NCI-H2171 treated with DMSO at 0.1 percent for 48 hours (cell line): ENCODE measurements at regions not wholly inside any gene's neighbourhood (a gene's known extent, or its start where the extent isn't known, plus 50 kb on each side); places are given as distances from the start of the nearest gene placed in this dataset.
"Not testable (repeated sequence)": the region's sequence is repeated elsewhere in the genome, so short reads cannot be mapped to it uniquely, and the experiment has no call there.

Experiments
- DNase-seq: peaks from one replicate; lab custom pipeline; 2025; lab: John Stamatoyannopoulos, UW

DNA sequence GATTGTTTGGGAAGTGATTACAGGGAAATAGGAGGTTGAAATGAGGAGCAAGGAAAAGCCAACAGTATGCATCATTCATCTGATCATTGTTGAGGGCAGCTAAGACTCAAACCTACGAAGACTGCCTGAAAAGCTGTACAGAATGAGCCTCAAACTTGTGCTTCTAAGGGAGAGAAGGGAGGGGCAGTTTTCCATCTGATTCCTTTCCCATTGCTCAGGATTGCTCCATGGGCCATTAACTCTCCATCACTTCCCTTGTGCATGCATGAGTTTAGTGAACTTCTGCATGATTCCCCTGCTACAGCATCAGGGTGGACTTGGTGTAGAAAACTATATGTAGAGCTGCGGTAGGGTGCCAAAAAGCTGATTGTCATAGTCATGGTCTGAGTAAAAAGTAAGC is 742.7 kb upstream of the SLC35B3 start:
- no peak for DNase-seq

DNA sequence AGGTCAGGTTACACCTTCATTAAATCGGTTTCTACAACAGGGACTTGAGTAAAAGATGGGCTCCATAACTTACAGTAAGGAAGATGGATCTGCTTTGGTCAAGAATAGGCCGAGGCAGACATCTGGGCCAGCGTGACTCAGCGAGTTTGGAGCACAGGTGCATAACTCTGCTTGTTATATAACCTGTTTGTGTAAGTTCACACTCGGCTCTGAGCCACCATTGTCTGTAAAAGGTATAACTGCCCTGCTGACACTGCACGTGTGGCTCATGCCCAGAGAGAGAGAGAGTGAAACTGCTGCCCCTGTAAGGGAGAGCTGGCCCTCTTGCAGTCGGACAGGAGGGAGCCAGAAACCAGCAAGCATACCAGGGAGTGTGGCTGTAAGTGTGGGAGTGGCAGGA is 737.9 kb upstream of the SLC35B3 start:
- no peak for DNase-seq

DNA sequence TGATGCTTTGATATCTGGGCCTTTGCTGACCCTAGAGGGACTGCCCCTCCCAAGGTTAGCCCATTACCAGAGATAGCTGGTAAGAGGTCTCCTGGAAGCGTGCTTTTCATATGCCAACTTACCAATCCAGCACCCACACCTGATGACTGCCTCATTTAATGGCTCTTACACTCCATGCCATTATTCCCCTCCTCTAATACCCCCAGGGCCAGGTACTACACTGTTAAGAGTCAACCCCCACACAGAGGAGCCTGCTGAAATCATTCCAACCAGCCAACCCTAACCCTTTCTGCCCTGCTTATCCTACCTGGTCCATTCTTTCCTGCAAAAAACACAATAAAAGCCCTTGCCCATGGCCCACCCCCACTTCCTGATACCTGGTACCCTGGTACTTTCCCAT is 736.8 kb upstream of the SLC35B3 start:
- no peak for DNase-seq

DNA sequence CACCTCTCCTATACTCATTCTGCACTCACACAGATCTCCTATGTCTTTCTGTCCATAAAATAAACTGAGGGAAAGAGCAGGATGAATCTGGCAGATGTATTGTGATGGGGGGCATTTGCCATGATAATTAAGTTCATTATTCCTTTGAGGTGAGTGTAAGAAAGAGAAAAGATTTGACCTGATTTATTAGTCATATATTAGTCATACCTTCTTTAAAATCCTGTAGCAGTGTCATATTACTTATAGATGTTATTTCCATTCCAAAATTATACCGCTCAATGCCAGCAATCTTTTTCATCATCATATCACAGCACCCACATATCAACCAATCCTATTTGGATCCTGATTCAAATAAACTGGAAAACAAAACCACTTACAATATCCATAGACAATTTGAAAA is 733.3 kb upstream of the SLC35B3 start:
- DNase-seq, result no peak

DNA sequence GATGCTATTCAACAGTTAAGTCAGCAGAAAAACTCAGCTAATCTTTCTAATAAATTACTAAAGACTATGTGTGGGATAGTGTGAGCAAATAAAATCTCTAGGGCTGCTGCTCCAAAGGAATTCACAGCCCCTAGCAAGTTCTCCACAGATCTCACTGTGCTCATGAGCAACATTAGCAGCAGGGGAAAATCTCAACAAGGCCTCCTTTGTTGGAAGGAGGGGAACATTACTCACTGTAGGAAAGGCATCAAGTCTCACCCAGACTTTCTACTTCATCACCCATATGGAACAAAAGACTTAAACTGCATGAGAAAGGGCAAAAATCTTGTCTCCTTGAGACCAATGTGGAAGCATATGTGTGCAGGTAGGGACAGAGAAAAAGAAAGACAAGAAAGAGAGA is 726.4 kb upstream of the SLC35B3 start:
- DNase-seq, result no peak

DNA sequence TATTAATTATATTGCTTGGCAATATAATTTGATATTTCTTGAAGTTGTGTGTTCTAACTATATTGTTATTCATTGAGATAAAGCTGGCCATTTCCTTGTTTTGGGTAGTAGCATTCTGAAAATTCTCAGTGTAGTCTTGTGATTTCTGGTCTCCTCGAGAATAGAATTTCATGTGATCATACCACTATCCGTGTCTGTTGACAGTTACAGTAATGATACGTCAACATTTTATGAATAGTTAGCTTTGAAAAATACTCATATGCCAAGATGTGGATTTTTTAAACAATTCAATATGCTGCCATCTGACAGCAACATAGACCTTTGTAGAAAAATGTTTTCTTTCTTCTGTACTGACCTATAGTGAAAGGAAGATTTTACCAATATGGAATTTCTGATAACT is 723.7 kb upstream of the SLC35B3 start:
- no peak for DNase-seq

DNA sequence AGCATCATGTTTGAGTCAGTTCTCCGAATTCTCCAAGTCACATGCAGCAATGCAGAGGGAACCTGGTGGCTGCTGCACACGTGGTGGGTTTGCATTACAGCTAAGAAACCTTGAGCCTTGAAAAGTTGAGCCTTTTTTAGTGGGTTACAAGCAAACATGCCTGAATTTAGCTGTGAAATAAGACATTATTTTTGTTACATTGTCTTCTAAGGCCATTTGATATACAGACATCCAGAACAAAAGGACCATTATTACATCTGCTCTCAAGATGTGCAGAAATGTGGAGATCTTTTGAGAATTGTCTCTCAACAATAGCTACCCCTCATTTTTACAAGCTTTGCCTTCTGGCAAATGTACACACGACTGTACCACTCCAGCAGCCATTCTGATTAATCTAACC is 720.5 kb upstream of the SLC35B3 start:
- no peak for DNase-seq

DNA sequence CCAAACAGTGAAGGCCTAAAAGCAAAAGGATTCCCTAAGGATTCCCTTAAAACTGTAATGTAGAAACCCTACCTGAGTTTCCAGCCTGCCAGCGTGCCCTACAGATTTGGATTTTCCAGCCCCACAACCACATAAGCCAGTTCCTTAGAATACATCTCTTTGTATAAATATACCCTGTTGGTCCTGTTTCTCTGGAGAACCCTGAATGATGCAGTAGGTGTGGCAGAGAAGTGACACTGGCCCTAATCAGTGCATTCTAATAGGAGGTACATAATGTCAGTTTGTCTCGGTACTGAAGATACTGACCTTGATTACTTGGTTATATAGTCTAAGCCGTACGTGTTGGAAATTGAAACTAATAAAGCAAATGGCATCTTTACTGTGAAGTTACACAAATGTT is 707.8 kb upstream of the SLC35B3 start:
- no peak for DNase-seq

DNA sequence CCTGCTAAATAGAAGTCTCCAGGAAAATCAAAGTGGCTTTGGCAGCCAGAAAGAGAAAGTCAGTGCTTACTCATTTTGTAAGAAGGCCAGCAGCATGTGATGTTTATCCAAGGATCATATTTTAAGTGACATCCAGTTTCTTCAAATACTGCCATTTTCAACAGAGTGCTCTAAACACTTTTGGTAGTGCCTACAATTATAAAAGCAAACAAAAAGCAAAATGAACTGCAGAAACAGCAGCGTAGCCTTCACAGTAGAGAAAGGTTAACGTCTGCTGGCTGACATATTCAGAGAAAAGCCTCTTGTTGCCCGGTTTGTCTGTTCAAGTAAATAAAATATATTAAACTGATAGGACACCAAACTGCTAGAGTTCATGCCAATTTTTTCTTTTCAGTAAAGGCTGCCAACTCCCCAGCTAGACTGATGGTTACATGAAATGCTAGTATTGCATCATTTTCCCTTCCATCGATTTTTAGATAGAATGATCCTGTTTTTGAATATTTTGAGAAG is 705.7 kb upstream of the SLC35B3 start:
- peak; percentile 48 for DNase-seq

DNA sequence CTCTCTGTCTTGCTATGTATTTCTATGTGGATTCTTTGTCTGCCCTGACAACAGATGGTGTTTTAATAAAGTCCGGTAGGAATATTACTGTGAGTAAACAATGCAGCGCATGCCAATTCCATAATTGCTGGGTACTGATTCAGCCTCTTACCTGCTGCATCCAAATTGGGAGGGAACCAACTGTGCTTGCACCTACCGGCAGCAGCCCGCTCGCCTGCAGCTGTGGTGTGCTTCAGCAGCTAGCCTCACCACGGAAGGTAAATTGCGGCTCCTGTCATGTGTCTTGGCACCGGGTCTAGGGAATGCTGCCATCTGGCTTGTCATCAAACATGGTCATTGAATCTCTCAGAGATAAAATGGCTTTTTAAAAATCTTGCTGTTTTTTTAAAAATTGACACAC is 704.8 kb upstream of the SLC35B3 start:
- peak; percentile 96 for DNase-seq

DNA sequence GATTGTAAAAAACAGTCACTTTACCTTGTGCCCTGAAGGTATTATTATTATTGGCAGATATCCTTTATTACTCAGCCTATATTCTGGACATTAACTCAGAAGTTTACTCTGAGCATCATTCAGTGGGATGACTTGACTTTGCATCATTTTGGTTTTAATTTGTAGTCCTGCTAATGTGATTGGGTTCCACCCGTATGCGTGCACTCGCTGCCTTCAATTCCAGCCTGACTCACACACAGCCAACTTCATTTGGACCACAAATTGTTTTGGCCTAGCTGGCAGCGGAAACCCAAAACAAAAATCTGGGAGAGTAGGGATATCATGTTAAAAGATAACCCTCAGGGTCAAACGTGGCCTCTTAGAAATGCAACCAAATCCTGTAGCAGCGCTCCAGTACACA is 704.4 kb upstream of the SLC35B3 start:
- no peak for DNase-seq

DNA sequence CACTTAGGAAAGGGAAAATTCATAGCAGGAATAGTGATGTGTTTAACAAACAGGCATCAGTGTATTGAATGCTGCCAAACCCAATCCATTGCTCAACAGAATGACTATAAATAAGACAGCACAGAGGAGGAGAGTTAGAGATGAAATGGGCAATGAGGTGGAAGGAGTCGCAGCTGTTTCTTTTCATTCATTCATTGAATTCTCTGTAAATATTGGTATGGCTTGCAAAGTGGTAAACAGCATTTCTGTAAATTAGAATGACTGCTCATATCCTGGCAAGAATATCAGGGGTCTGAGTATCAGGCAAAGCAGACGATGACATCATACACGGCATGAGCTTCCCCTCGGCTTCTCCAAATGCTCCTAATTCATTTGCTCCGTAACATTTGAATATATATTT is 703.6 kb upstream of the SLC35B3 start:
- peak; percentile 86 for DNase-seq

DNA sequence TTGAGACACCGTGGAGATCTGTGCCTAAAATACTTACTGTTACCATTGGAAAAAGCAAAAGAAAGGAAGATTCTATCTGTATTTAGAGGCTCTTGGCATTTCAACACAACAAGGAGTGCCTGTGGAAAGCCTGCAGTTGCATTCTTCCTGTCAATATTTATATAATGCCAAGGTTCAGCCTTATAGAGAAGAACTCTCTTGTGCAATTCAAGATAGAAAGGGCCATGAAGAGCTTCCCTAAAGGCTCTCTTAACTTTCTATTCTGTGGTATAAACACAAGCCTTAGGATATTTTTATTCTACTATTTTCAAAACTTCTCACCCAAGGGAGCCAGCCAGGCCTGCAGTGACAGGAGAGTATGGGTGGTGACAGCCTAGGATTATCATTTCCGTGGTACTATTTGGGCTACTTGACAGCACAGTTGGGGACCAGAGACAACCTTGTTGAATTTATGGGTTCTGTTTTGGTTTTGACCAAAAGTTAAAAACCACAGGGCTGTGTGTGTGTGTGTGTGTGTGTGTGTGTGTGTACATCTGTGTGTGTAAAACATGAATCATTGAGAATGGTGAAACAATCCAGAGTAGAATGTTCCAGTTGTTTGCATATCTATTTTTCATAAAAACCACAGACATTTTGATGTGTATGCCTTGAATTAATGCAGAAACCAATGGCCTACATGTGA is 700.9 kb upstream of the SLC35B3 start:
- DNase-seq, result no peak

DNA sequence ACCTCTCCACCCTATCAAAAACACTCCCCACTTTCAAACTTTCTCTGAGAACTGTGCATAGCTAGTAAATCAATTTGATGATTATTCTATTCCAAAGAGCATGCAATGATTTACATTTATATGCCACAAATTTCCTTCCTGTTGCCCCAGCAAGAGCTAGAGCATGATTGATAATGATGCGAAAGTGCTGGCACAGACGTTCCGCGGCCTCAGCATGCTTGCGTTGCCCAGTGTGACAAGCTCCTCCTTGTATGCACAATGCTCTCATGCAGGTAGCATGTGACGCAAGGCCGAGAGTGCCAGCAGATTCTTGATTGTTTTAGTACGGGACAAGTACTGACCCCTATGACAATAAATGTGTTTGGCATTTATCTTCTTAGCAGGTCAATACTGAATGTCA is 696.3 kb upstream of the SLC35B3 start:
- no peak for DNase-seq

DNA sequence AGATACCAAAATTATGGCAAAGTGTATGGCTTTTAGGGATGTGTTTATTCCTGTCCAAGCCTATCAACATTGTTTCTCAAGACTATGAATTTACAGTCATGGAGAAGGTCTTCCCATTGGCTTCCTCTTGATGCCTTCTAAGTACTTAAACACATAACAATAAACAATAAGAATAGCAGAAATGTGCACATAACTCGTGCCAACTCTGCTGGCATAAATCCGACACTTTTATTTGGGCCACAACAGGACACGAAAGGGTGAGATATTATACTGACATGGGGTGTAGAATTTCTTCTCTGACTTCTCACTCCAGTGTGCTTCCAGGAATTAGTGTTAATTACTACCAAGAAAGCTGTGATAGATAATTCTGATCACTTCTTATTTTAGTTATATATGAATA is 695.9 kb upstream of the SLC35B3 start:
- no peak for DNase-seq

DNA sequence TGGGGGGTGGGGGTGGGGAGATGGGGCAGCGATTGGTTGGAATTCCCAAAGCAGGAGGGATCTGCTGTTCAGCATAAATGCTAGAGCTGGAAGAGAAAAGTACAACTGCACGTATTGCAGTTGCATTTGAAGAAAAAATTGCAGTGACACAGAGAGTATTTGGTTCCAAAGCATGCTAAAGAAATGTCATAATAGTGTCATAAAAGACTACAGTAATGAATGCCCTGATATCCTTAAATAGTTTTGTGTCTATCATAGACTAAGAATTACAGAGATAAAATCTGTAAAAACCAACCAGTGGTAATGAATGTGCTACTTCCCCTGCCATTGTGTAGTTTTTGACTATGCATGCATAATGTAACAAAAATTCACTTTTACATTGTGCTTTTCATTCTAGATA is 693.6 kb upstream of the SLC35B3 start:
- no peak for DNase-seq

DNA sequence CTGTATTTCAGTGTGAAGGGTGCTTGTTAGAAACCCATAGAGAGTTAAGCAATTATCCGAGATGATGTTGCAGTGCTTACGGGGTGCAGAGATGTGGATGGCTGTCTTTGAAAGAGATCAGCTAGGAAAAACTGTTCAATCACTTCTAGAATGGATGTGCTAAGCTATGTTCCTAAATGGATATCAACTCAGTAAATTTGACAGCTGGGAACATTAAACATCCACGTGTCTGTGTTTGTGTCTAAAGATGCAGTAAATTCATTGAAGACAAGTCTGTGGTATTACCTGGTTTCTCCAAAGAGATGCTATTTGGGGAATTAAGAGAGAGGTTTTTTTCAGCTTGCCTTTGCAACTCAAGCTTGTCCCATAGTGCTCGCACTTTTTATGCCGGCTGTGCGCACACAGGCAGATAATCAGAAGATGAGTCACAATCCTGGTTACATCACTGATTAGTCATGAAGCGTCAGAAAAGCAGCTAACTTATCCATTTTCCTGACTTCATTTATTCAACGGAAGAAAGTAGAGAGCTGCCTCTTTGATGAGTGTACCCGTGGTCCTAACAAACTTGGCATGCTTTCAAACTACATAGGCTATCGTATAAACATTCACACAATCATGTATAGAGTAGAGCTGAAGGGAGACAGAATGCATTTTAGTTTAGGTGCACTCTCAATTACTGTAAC is 691.7 kb upstream of the SLC35B3 start:
- peak; percentile 64 for DNase-seq

DNA sequence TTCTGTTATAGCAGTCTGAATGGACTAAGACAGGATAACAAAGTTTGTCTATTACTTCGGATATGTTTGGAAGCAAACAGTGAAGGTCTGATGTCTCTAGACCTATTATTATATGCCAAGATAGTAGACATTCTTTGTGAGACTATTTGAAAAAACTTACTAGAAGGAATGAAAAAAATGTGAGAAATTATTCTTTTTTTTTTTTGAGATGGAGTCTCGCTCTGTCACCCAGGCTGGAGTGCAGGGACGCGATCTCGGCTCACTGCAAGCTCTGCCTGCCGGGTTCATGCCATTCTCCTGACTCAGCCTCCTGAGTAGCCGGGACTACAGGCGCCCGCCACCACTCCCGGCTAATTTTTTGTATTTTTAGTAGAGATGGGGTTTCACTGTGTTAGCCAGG is 690.7 kb upstream of the SLC35B3 start:
- not testable (repeated sequence) for DNase-seq

DNA sequence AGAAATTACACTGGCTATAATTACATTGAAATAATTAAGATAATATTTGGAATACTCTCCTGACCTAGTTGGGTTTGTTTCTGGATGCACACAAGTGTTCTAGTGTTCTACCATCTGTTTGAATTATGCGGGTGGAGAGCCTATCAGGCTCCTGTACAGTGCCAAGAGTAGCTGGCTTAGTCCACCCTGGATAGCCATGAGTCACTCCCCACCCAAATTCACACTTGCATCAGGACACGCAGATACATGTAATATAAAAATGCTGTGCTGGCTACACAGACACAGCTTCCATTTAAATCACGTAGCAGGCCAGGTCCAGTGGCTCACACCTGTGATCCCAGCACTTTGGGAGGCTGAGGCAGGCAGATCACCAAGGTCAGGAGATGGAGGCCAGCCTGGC is 686.2 kb upstream of the SLC35B3 start:
- DNase-seq, result no peak

DNA sequence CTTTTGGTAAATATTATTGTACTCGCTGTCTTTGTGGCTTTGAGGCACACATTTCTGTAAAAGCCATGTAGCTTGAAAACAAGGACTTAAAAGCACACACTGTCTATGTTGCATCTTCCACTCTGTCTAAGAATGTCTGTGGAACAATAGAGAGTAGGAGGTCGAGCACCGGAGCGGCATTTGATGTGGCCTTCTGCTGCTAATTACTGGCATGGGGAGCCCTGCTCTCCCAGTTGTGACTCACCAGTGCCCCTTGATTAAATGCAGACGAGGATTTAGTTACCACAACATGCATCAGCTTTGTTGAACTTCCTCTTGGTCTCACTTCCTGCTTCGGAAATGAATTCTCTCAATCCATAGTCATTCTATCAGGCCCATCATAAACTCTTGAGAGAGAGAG is 680.7 kb upstream of the SLC35B3 start:
- DNase-seq, result no peak

DNA sequence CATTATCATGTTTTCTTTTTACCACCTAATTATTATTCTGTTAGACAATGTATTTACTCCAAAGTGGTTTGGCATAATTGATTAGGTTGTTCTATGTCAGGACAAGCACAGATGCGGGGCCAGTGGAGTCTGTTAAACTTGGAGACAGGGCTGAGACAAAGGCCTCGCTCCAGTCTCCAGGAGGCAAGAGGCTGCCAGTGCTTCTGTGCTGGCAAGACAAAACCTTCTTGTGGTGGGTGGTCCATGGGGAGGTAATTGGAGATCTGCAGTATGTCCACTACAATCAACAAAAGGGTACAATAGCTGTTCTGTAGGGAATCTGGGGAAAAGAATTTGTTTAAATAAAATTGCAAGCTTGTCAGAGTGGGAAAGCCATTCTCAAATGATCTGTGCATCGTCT is 677.2 kb upstream of the SLC35B3 start:
- DNase-seq, result no peak

DNA sequence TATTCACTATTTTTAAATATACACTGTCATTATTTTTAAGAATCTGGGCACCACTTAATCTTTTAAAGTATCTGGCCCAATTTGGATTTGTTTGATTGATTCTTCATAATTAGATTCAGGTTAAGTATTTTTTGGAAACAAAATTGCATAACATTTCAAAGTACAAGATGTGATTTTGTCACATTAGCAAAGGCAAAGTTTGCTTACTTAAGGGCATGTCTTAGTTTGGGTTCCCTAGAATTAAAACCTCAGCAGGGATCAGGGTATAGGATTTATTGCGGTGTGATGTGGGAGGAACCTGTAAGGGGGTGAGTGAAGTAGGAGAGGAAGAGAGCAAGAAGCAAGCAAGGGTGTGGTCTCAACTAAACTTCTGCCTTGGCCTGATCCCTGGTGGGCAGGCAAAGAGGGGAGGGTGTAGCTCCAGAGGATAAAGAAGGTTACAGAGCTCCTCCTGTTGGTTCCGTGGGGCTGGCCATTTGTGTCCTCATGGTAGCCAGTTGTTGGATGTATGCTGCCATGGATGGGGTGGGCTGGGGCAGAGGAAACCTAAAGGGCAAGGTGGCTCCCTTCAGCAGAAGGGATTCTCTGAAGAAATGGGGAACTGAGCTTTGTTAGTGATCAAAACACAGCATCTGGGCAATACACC is 668.7 kb upstream of the SLC35B3 start:
- DNase-seq, result no peak

DNA sequence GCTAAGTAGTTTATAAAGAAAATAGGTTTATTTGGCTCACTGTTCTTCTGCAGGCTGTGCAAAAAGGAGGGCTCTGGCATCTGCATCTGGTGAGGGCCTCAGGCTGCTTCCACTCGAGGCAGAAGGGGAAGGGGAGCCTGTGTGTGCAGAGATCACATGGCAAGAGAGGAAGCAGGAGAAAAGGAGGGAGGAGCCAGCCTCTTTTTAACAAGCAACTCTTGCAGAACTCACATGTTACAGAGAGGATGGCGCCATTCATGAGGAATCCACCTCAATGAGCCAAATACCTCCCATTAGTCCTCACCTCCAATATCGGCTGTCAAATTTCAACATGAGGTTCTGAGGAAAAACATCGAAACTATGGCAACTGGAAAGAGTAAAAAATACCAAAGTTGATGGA is 666.6 kb upstream of the SLC35B3 start:
- DNase-seq, result no peak
